ENCODE measurements at regions not wholly inside any gene's neighbourhood (a gene's known extent, or its start where the extent isn't known, plus 50 kb on each side); places are given as distances from the start of the nearest gene placed in this dataset.
"Not testable (repeated sequence)": the region's sequence is repeated elsewhere in the genome, so short reads cannot be mapped to it uniquely, and the experiment has no call there.

GRCh38 chr2:207375207-207375875 is 154.4 kb upstream of the CREB1 start:
- H3K9ac ChIP-seq (ENCODE audit: low read length), result no peak overlapping the region
- H3K4me3 ChIP-seq (replicated peaks in 1 of 2; ENCODE audit: low read depth in 1 of 2, low read length in 2 of 2), result no peak overlapping the region
- ChIA-PET CTCF (no interaction called here), RAD21 (ENCODE audit: low non-redundant PET in 1 of 2, low total read pairs in 2 of 2, uncharacterized antibody in 2 of 2, unreplicated experiment in 2 of 2) (no interaction called here), POLR2A (no interaction called here)
- BruUV-seq (replicated peaks), result no TSS peak
- no peaks in the 10 kb centered on the region for H4K20me1 ChIP-seq (ENCODE audit: insufficient read depth)
- H3K9me3 ChIP-seq (ENCODE audit: control insufficient read depth in 1 of 2, insufficient read depth in 1 of 2, low read depth in 1 of 2, low read length in 2 of 2), result no peaks in the 10 kb centered on the region
- H3K27me3 ChIP-seq (ENCODE audit: insufficient read depth, low read length), result no peaks in the 10 kb centered on the region
- H2AFZ ChIP-seq (ENCODE audit: low read depth, low read length, poor library complexity, severe bottlenecking), result no peak overlapping the region
- ATAC-seq (no peak; the same call in 1 of the 2 replicates), DNase-seq (ENCODE audit: low read depth, low spot score) (no peak)
- H3K79me2 ChIP-seq (ENCODE audit: insufficient read depth, low read length), result no peaks in the 10 kb centered on the region
- no peak overlapping the region for H3K27ac ChIP-seq (ENCODE audit: low read depth, low read length)
- TF ChIP-seq EZH2 (IDR thresholded peaks at IDR 0.05) (no peak), SP1 (IDR thresholded peaks at IDR 0.05; ENCODE audit: low read depth) (no peak), ATF3 (IDR thresholded peaks at IDR 0.05) (no peak)
- H3K4me1 ChIP-seq (ENCODE audit: control insufficient read depth in 1 of 2, insufficient read depth in 2 of 2, low read length in 2 of 2), result no peaks in the 10 kb centered on the region
- H3K4me2 ChIP-seq (ENCODE audit: low read length), result no peak overlapping the region
- intact Hi-C loops (cut with micrococcal nuclease), result no loop called here
- H3K9me2 ChIP-seq (ENCODE audit: insufficient read depth), result peaks cover 2% of the 10 kb centered on the region; the same call in 1 of the 2 replicates
- no peaks in the 10 kb centered on the region for H3K36me3 ChIP-seq (ENCODE audit: control insufficient read depth in 1 of 2, insufficient read depth in 2 of 2, low read length in 2 of 2)

GRCh38 chr2:207378620-207379019 is 151.1 kb upstream of the CREB1 start:
- RAD21 ChIA-PET (ENCODE audit: low non-redundant PET in 1 of 2, low total read pairs in 2 of 2, uncharacterized antibody in 2 of 2, unreplicated experiment in 2 of 2); H3K4me2 ChIP-seq (ENCODE audit: low read length); H4K20me1 ChIP-seq (ENCODE audit: insufficient read depth); H2AFZ ChIP-seq (ENCODE audit: low read depth, low read length, poor library complexity, severe bottlenecking); H3K79me2 ChIP-seq (ENCODE audit: insufficient read depth, low read length); H3K27me3 ChIP-seq (ENCODE audit: insufficient read depth, low read length); CTCF ChIA-PET; H3K36me3 ChIP-seq (ENCODE audit: control insufficient read depth in 1 of 2, insufficient read depth in 2 of 2, low read length in 2 of 2); BruUV-seq (replicated peaks); ATAC-seq; DNase-seq (ENCODE audit: low read depth, low spot score); H3K27ac ChIP-seq (ENCODE audit: low read depth, low read length); POLR2A ChIA-PET; H3K4me1 ChIP-seq (ENCODE audit: control insufficient read depth in 1 of 2, insufficient read depth in 2 of 2, low read length in 2 of 2); H3K9me2 ChIP-seq (ENCODE audit: insufficient read depth); intact Hi-C loops (cut with micrococcal nuclease); H3K9ac ChIP-seq (ENCODE audit: low read length); H3K4me3 ChIP-seq (replicated peaks in 1 of 2; ENCODE audit: low read depth in 1 of 2, low read length in 2 of 2); H3K9me3 ChIP-seq (ENCODE audit: control insufficient read depth in 1 of 2, insufficient read depth in 1 of 2, low read depth in 1 of 2, low read length in 2 of 2): not testable (repeated sequence)
